Osteocyte (in vitro differentiated cells): ENCODE measurements at regions not wholly inside any gene's neighbourhood (a gene's known extent, or its start where the extent isn't known, plus 50 kb on each side); places are given as distances from the start of the nearest gene placed in this dataset.

Source experiments
- DNase-seq: peaks from one replicate; pipeline ENCODE4 v3.0.0; 2021; ENCODE audit warnings: mixed read lengths; ENCODE audit not compliant: unreplicated experiment; ENCODE audit errors: extremely low spot score
- H3K27ac Mint-ChIP-seq: one replicate; pipeline ENCODE4 v1.8.0; 2021; ENCODE audit warnings: mild to moderate bottlenecking, mixed read lengths; ENCODE audit not compliant: unreplicated experiment
- H3K27me3 Mint-ChIP-seq: one replicate; pipeline ENCODE4 v1.8.0; 2021; ENCODE audit warnings: mixed read lengths; ENCODE audit not compliant: unreplicated experiment
- H3K36me3 Mint-ChIP-seq: one replicate; pipeline ENCODE4 v1.8.0; 2021; ENCODE audit warnings: mixed read lengths; ENCODE audit not compliant: unreplicated experiment
- H3K4me1 Mint-ChIP-seq: one replicate; pipeline ENCODE4 v1.8.0; 2021; ENCODE audit warnings: mixed read lengths; ENCODE audit not compliant: unreplicated experiment
- H3K4me3 Mint-ChIP-seq: one replicate; pipeline ENCODE4 v1.8.0; 2021; ENCODE audit warnings: mild to moderate bottlenecking, moderate library complexity, mixed read lengths; ENCODE audit not compliant: unreplicated experiment
- H3K9me3 Mint-ChIP-seq: one replicate; pipeline ENCODE4 v1.8.0; 2021; ENCODE audit warnings: mixed read lengths; ENCODE audit not compliant: unreplicated experiment
- CTCF ChIP-seq: fragments of 200-600 bp; sonication (generic); IDR thresholded peaks from 2 replicates; pipeline ENCODE4 v1.5.0; 2021; ENCODE audit warnings: antibody characterized with exemption, mild to moderate bottlenecking, moderate library complexity

GRCh38 chr20:24787071-24787470 lies 162.0 kb upstream of the CST7 start:
- Mint-ChIP-seq H3K4me1 (peaks cover 6% of the 10 kb centered on the region), H3K27me3 (peaks cover 9% of the 10 kb centered on the region), H3K4me3 (no peak overlapping the region), H3K9me3 (no peaks in the 10 kb centered on the region), H3K27ac (no peak overlapping the region), H3K36me3 (no peaks in the 10 kb centered on the region)
- TF ChIP-seq CTCF: no peak
- DNase-seq: no peak

GRCh38 chr20:24787621-24788020 lies 161.4 kb upstream of the CST7 start:
- no peaks in the 10 kb centered on the region for H3K9me3 Mint-ChIP-seq
- H3K36me3 Mint-ChIP-seq: no peaks in the 10 kb centered on the region
- DNase-seq: no peak
- TF ChIP-seq CTCF: no peak
- H3K4me1 Mint-ChIP-seq: peaks cover 6% of the 10 kb centered on the region
- H3K4me3 Mint-ChIP-seq: no peak overlapping the region
- H3K27ac Mint-ChIP-seq: no peak overlapping the region
- H3K27me3 Mint-ChIP-seq: peaks cover 9% of the 10 kb centered on the region

- Mint-ChIP-seq H3K4me1 (peaks cover 6% of the 10 kb centered on the region), H3K4me3 (no peak overlapping the region), H3K27ac (no peak overlapping the region), H3K36me3 (no peaks in the 10 kb centered on the region), H3K9me3 (no peaks in the 10 kb centered on the region), H3K27me3 (peaks cover 14% of the 10 kb centered on the region)
- TF ChIP-seq CTCF: no peak
- DNase-seq: no peak
Measured at GRCh38 chr20:24789877-24790276, 159.2 kb upstream of the CST7 start.

- Mint-ChIP-seq H3K9me3 (no peaks in the 10 kb centered on the region), H3K27ac (no peak overlapping the region), H3K27me3 (peaks cover 14% of the 10 kb centered on the region), H3K4me1 (peaks cover under 1% of the 10 kb centered on the region), H3K4me3 (no peak overlapping the region), H3K36me3 (no peaks in the 10 kb centered on the region)
- DNase-seq: no peak
- no peak for TF ChIP-seq CTCF
Measured at GRCh38 chr20:24790746-24791283, 158.3 kb upstream of the CST7 start.

GRCh38 chr20:24791953-24792352 lies 157.1 kb upstream of the CST7 start:
- no peak for DNase-seq
- no peaks in the 10 kb centered on the region for H3K9me3 Mint-ChIP-seq
- no peak overlapping the region for H3K4me3 Mint-ChIP-seq
- no peaks in the 10 kb centered on the region for H3K36me3 Mint-ChIP-seq
- TF ChIP-seq CTCF: no peak
- no peak overlapping the region for H3K27ac Mint-ChIP-seq
- H3K4me1 Mint-ChIP-seq: peaks cover 3% of the 10 kb centered on the region
- peaks cover 14% of the 10 kb centered on the region for H3K27me3 Mint-ChIP-seq
